NCI-H2196 (cell line): ENCODE measurements at regions not wholly inside any gene's neighbourhood (a gene's known extent, or its start where the extent isn't known, plus 50 kb on each side); places are given as distances from the start of the nearest gene placed in this dataset.
"Not testable (repeated sequence)": the region's sequence is repeated elsewhere in the genome, so short reads cannot be mapped to it uniquely, and the experiment has no call there.

Experiments used
- DNase-seq: peaks from one replicate; lab custom pipeline; 2025; ENCODE audit not compliant: unreplicated experiment; lab: John Stamatoyannopoulos, UW

DNA sequence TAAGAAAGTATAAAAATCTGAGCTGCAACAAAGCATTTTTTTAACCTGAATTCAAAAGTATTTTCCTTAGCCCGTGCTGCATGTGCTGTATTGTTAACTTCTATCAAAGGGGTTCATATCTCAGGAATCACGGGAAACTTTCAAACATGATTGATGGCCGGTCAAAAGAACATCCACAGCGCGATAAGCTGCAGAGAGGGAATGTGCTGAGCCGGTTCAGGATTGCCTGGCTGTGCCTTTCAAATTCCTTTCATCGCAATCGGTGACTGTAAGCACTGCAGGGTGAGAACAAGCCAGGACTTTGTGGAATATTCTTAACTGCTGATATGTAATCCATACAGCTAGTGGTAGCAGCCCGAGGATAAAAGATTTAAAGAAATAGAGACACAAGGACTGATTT, 210.9 kb upstream of the NOCT start:
- DNase-seq = no peak

- no peak for DNase-seq
Observed at GRCh38 chr4:138803051-138803450, 212.5 kb upstream of the NOCT start.

- no peak for DNase-seq
Observed at GRCh38 chr4:138802499-138802898, 213.1 kb upstream of the NOCT start.

DNA sequence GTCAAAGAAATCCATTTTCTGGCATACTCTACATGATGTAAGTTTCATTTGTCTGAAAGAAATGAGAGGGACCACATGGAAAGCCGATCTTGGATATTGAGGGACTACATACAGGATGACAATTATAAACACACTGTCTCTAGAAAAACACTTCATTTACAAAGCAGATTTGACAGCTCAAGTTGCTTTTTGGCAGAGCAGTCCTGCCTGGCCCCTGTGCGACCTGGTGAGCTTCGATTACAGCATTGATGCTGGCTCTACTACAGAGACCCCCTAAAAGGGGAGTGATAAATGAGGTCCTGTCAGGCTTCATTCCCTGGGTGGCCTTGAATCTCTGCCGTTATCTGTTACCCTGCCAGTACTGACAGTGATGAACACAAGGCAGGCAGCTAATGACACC, 215.2 kb upstream of the NOCT start:
- DNase-seq = no peak

GRCh38 chr4:138798404-138798803, 217.2 kb upstream of the NOCT start:
- DNase-seq = no peak

- no peak for DNase-seq
Observed at GRCh38 chr4:138797646-138798045, 217.9 kb upstream of the NOCT start.

- DNase-seq = no peak
Observed at GRCh38 chr4:138796761-138797160, 218.8 kb upstream of the NOCT start.

DNA sequence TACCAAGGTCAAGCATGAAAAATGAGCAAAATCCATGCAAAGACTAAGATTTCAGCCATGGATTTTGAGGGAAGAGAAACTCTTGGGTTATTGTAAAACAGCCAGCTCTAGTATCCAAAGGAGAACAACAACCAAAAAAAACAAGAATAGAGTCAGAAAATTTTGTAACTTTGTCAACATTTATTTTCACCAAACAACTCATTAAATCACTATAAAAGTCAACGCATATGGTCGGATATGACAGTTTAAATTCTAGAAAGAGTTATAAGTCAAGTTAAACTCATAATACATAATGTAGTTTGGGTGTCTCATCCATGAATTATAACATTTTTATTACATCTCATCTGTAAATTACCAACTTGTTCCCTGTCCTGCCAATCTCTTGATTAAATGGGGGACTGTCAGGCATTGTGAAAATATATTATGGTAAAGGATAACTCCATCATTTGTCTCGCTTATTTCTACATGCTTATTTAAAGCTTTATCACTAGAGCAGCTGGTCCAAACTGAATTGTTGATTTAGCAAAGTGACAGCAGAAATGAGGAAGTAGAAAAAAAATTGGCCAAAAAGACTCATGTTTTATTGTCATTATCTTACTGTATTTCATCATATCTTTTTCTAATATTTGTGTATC, 224.8 kb upstream of the NOCT start:
- no peak for DNase-seq

GRCh38 chr4:138789796-138790195, 225.8 kb upstream of the NOCT start:
- DNase-seq = no peak

- no peak for DNase-seq
Observed at GRCh38 chr4:138788857-138789256, 226.7 kb upstream of the NOCT start.

DNA sequence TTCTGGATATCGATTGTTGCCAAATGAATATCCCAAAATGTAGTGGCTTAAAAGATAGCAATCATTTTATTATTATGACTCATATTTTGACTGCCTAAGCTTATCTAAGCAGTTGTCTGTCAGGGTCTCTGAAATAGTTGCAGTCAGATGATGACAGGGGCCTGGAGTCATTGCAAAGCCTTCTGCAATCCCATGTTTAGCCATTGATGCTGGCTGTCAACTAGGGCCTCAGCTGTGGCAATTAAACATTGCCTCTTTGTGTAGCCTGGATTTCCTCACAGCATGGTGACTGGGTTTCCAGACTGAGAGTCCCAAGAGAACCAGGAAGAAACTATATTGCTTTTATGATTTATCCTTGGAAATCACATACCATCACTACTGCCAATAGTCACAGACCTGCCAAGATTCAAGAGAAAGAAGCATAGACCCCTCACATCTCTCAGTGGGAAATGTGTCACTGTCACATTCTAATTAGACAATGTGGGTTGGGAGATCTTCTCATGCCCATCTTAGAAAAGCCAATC, 227.3 kb upstream of the NOCT start:
- no peak for DNase-seq

DNA sequence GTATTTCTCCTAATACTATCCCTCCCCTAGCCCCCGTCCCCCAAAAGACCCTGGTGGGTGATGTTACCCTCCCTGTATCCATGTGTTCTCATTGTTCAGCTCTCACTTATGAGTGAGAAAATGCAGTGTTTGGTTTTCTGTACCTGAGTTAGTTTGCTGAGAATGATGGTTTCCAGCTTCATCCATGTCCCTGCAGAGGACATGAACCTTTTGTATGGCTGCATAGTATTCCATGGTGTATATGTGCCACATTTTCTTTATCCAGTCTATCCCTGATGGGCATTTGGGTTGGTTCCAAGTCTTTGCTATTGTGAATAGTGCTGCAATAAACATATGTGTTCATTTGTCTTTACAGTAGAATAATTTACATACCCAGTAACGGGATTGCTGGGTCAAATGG, 235.8 kb upstream of the NOCT start:
- not testable (repeated sequence) for DNase-seq

DNA sequence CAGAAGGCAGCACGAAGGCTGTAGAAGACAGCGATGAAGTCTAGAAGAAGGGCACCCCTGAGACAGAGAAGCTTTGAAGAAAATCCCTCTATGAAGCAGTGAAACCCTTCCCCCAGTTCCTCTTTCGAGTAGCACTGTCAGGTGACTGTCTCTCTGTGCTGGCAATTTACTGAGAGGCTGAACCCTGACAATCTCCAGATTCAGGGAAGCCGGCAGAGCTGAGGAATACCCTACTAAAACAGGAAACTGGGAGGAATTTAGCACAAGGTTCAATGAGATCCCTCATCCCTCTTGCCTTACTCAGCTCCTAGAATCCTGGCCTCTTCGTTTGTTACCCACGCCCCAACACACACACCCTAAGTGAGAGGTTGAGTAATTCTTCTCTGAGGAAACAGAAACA, 239.7 kb upstream of the NOCT start:
- no peak for DNase-seq

- DNase-seq = no peak
Observed at GRCh38 chr4:138775489-138775888, 240.1 kb upstream of the NOCT start.

- no peak for DNase-seq
Observed at GRCh38 chr4:138774940-138775339, 240.6 kb upstream of the NOCT start.

DNA sequence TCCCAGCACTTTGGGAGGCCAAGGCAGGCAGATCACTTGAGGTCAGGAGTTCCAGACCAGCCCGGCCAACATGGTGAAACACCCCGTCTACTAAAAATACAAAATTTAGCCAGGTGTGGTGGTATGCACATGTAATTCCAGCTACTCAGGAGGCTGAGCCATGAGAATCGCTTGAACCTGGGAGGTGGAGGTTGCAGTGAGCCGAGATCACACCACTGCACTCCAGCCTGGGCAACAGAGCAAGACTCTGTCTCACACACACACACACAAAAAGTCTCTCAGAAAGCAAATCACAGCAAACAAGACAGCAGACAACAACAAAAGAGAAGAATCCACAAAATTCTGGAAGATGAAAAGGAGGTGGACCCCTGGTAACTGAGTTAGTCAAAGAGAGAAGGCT, 241.5 kb upstream of the NOCT start:
- not testable (repeated sequence) for DNase-seq

GRCh38 chr4:138773321-138773720, 242.3 kb upstream of the NOCT start:
- DNase-seq = no peak

DNA sequence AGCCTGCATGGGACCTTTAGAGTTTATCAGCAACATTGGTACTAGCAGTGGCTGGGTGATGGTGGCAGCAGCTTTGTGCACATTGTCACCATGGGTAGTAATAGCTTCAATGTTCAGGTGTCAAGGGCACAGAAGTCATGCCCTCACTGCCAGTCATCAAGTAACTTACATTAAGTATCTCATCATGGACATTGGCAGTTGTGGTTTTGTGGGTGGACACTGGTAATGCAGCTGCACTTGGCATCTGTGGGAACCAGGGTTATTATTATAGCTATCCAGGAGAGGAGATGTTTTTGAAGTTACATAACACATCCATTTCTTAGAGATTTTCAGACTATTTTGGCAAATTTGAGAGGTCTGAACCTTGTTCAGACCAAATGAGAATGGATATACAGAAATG, 243.2 kb upstream of the NOCT start:
- no peak for DNase-seq

GRCh38 chr4:138770818-138771217, 244.8 kb upstream of the NOCT start:
- DNase-seq = no peak

GRCh38 chr4:138766332-138766731, 249.2 kb upstream of the NOCT start:
- no peak for DNase-seq

- DNase-seq = no peak
Observed at GRCh38 chr4:138765442-138765841, 250.1 kb upstream of the NOCT start.

DNA sequence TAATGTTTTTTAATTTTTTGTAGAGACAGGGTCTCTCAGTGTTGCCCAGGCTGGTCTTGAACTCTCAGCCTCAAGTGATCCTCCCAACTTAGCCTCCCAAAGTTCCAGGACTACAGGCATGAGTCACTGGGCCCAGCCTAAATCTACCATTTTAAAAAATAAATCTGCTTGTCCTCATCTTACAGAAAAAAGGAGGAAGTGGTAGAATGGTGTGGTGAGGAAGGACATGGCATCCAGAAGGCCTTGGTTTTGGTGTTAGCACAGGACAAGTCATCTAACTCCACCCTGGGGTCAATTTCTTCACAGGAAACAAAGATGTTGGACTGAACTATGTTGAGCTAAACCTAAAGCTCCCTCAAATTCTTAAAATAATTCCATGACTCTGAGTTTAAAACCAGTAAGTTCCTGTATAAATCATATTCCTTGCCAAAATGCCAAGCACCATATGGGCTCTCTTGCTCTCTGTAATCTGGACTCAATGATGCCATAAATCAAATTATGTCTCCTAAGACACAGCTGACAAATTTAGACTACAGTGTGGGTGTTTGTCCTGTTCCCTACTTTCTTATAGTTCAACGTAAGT, 253.9 kb upstream of the NOCT start:
- DNase-seq = no peak

- no peak for DNase-seq
Observed at GRCh38 chr4:138759554-138759902, 256.1 kb upstream of the NOCT start.
